Activated B cell treated with CpG ODN at 0.5 μM for 24 hours (primary cell): ENCODE measurements at regions not wholly inside any gene's neighbourhood (a gene's known extent, or its start where the extent isn't known, plus 50 kb on each side); places are given as distances from the start of the nearest gene placed in this dataset.

Experiments used
- ATAC-seq: fragments of 200-7000 bp; cut with Tn5 transposase; one replicate; pipeline ENCODE4 v1.10.0; 2021; ENCODE audit warnings: low read depth, mild to moderate bottlenecking, moderate library complexity
- CTCF ChIA-PET: fragments of 350-600 bp; sonication (Branson Sonifier 250); formaldehyde crosslinking; loops from one replicate; lab custom pipeline; 2021; ENCODE audit warnings: antibody characterized with exemption; lab: Charles Lee
- POLR2A ChIA-PET: fragments of 350-600 bp; sonication (Branson Sonifier 250); formaldehyde crosslinking; loops from one replicate; lab custom pipeline; 2021; ENCODE audit warnings: antibody characterized with exemption; lab: Charles Lee
- DNase-seq: peaks from one replicate; pipeline ENCODE4 v3.0.0; 2022
- H3K27ac Mint-ChIP-seq: one replicate; pipeline ENCODE4 v1.8.0; 2020; ENCODE audit warnings: mixed read lengths
- H3K27me3 Mint-ChIP-seq: one replicate; pipeline ENCODE4 v1.8.0; 2021; ENCODE audit warnings: mixed read lengths
- H3K36me3 Mint-ChIP-seq: one replicate; pipeline ENCODE4 v1.8.0; 2021; ENCODE audit warnings: low read depth, mixed read lengths
- H3K4me1 Mint-ChIP-seq: one replicate; pipeline ENCODE4 v1.8.0; 2021; ENCODE audit warnings: mixed read lengths
- H3K4me3 Mint-ChIP-seq: one replicate; pipeline ENCODE4 v1.8.0; 2020; ENCODE audit warnings: mild to moderate bottlenecking, mixed read lengths
- H3K9me3 Mint-ChIP-seq: one replicate; pipeline ENCODE4 v1.8.0; 2020; ENCODE audit warnings: mixed read lengths
- intact Hi-C: fragments of 100-400 bp; cut with micrococcal nuclease; formaldehyde crosslinking; loops from one replicate; pipeline ENCODE4 v1.15.1; 2024
- TF ChIP-seq, protein P1 (sequence below): fragments of 200-600 bp; IDR thresholded peaks from one replicate; pipeline ENCODE4 v1.8.0; 2022; ENCODE audit warnings: antibody characterized with exemption, mild to moderate bottlenecking

DNA sequence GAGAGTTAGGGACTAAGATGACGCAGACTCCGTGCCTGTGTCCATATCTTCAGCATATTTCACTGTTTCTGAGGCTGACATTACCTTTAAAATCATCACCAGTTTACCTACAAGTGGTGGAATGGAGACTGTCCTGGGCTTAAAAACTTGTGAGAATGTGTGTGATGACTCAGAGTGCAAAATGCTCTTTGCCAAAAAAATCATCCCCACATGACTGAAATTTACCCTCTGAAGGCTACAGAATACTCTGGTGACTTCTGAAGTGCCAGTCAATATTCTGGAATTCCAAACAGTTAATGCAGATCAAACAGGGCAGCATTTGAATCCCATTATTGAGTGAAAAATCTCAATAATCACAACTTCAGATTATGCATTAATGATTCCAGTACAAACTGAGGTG, 901.4 kb downstream of the EFNB2 start:
- TF ChIP-seq, protein P1, sequence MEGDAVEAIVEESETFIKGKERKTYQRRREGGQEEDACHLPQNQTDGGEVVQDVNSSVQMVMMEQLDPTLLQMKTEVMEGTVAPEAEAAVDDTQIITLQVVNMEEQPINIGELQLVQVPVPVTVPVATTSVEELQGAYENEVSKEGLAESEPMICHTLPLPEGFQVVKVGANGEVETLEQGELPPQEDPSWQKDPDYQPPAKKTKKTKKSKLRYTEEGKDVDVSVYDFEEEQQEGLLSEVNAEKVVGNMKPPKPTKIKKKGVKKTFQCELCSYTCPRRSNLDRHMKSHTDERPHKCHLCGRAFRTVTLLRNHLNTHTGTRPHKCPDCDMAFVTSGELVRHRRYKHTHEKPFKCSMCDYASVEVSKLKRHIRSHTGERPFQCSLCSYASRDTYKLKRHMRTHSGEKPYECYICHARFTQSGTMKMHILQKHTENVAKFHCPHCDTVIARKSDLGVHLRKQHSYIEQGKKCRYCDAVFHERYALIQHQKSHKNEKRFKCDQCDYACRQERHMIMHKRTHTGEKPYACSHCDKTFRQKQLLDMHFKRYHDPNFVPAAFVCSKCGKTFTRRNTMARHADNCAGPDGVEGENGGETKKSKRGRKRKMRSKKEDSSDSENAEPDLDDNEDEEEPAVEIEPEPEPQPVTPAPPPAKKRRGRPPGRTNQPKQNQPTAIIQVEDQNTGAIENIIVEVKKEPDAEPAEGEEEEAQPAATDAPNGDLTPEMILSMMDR, result no peak
- H3K27me3 Mint-ChIP-seq, result no peaks in the 10 kb centered on the region
- no peak overlapping the region for H3K4me3 Mint-ChIP-seq
- no peaks in the 10 kb centered on the region for H3K36me3 Mint-ChIP-seq
- POLR2A ChIA-PET, result no interaction called here
- H3K27ac Mint-ChIP-seq, result no peak overlapping the region
- CTCF ChIA-PET, result no interaction called here
- intact Hi-C loops, result no loop called here
- DNase-seq, result no peak
- H3K9me3 Mint-ChIP-seq, result no peaks in the 10 kb centered on the region
- H3K4me1 Mint-ChIP-seq, result no peaks in the 10 kb centered on the region
- no peak for ATAC-seq

DNA sequence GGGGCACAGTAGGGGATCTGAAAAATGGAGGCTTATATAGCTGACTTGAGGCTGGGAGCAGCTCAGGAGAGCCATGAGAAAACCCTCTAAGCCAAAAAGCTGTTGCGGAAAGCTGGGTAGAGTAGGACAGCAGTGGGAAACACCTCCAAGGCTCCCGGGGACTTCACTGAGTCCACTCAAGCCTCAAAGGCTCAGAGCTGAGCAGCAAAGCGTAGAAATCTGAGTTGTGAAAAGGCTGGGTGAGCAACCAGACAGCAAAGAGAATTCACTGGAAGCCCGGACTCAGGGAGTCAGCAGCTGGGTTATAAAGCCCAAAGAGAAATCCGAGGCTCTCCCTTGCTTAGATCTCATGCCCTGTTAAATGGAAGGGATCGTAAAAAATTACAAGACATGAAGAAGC, 905.0 kb downstream of the EFNB2 start:
- H3K9me3 Mint-ChIP-seq, result peaks cover 2% of the 10 kb centered on the region
- CTCF ChIA-PET, result no interaction called here
- intact Hi-C loops, result no loop called here

DNA sequence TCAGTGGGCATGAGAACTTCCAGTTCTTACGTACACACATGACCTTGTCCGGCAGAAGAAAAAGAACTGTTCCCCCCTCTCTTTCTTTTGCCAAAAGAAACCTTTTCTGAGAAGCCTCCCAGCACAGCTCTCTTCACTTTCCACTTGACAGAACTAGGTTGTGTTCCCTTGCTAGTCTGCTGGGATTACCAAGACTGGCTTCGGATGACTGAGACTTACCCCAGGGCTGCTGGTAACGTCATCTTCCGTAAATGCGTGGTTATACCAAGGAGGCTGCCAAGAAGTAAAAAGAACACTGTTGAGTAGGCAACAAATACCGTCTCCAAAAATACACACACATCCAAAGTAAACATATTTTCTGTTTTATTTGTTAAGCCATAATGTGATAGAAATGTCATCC, 908.2 kb downstream of the EFNB2 start:
- ChIA-PET CTCF (no interaction called here), POLR2A (no interaction called here)
- intact Hi-C loops, result no loop called here
- Mint-ChIP-seq H3K4me3 (no peak overlapping the region), H3K36me3 (no peaks in the 10 kb centered on the region), H3K4me1 (no peaks in the 10 kb centered on the region), H3K27ac (no peak overlapping the region), H3K9me3 (peaks cover 6% of the 10 kb centered on the region), H3K27me3 (no peaks in the 10 kb centered on the region)
- DNase-seq, result no peak
- ATAC-seq, result no peak
- TF ChIP-seq, protein P1, result no peak

More for the DNA sequence above, 905.0 kb downstream of the EFNB2 start:
- H3K27ac Mint-ChIP-seq, result no peak overlapping the region
- no peak overlapping the region for H3K4me3 Mint-ChIP-seq
- POLR2A ChIA-PET, result no interaction called here
- ATAC-seq, result no peak
- TF ChIP-seq, protein P1, result no peak
- H3K36me3 Mint-ChIP-seq, result no peaks in the 10 kb centered on the region
- H3K27me3 Mint-ChIP-seq, result no peaks in the 10 kb centered on the region
- no peaks in the 10 kb centered on the region for H3K4me1 Mint-ChIP-seq
- no peak for DNase-seq

DNA sequence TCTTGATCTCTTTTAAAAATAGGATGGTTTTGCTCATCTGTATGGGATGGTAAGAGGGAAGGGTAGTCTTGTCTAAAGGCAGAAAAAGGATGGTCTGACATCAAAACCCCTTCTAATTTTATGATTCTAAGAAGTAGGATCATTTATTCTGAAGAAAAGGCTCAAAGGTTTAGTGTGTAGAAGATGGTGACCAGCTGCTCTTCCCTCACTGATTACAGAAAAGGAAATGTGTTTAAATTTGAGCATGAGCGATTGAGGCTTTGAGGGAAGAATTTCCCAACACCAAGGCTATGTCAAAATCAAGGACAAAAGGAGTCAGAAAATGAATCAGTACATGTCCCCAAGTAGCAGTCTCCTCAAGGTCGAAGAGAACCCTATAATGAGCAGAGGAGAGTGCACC, 909.8 kb downstream of the EFNB2 start:
- Mint-ChIP-seq H3K9me3 (peaks cover 6% of the 10 kb centered on the region), H3K4me3 (no peak overlapping the region), H3K27ac (no peak overlapping the region), H3K36me3 (no peaks in the 10 kb centered on the region), H3K27me3 (no peaks in the 10 kb centered on the region), H3K4me1 (no peaks in the 10 kb centered on the region)
- ATAC-seq, result no peak
- TF ChIP-seq, protein P1, result no peak
- ChIA-PET POLR2A (no interaction called here), CTCF (no interaction called here)
- no peak for DNase-seq
- intact Hi-C loops, result no loop called here

DNA sequence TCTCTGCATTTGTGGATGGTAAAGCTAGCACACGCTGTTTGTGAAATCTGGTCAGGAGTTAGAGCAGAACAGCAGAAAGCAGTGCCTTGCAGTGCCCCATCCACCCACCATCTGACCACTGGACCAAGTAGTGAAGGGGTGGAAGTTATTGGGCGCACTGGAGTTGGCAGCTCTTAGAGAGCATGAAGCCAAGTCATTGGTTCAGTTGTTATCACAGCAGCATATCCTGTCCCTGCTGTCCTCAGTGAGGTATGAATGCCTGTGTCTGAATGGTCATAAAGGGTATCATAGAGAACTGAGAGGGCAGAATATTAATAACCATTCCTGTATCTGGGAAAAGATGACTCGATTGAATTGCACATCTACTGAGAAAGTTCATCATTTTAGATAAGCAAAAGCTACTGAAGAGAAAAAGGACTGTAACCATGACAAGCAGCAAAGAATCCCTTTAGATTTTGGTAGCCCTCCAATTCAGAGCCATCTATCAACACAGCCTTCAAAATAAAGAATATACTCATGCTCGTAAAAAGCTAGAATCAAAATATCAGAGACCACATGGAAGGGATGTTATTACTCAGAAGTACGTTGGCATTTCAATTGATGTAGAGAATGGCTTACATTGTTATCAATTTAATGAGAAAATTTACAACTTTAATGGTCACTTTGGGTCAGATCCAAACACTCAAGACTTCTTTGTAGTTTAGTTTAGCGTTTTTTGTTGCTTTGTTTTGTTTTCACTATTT, 919.0 kb downstream of the EFNB2 start:
- H3K27ac Mint-ChIP-seq, result no peak overlapping the region

More for the DNA sequence above, 919.0 kb downstream of the EFNB2 start:
- CTCF ChIA-PET, result no interaction called here
- TF ChIP-seq, protein P1, result no peak
- intact Hi-C loops, result no loop called here
- no peaks in the 10 kb centered on the region for H3K4me1 Mint-ChIP-seq
- no peak overlapping the region for H3K4me3 Mint-ChIP-seq
- H3K27me3 Mint-ChIP-seq, result no peaks in the 10 kb centered on the region
- DNase-seq (no peak), ATAC-seq (no peak)
- POLR2A ChIA-PET, result no interaction called here
- no peaks in the 10 kb centered on the region for H3K9me3 Mint-ChIP-seq
- no peaks in the 10 kb centered on the region for H3K36me3 Mint-ChIP-seq
